ENCODE measurements at regions not wholly inside any gene's neighbourhood (a gene's known extent, or its start where the extent isn't known, plus 50 kb on each side); places are given as distances from the start of the nearest gene placed in this dataset.
A peak's percentile ranks its signal among the peaks of the same experiment; 100 is the strongest.
"Not testable (repeated sequence)": the region's sequence is repeated elsewhere in the genome, so short reads cannot be mapped to it uniquely, and the experiment has no call there.

DNA sequence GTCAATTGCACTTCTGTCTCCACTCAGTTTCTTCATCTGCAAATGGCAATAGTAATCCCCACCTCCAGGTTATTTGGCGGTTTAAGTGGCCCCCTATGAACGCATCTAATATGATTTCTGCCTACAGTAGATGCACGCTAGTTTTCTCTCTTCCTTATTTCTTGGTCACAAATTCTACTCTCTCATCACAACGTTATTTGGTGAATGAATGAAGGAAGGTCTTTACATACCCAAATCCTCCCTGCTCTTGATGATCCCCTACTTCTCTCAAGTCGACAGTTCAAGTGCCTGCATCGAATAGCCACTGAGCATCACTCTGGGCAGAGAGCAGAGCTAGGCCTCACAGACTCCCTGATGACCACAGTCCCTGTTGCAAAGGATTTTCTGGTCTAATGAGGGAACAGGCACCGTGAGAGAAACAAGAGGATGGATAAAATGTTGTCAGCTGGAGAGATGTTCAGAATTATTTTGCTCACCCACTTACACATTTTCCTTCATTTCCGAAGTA lies 181.2 kb upstream of the SMAD3 start:
- peak; percentile 23 for DNase-seq (ENCODE audit: low spot score)

DNA sequence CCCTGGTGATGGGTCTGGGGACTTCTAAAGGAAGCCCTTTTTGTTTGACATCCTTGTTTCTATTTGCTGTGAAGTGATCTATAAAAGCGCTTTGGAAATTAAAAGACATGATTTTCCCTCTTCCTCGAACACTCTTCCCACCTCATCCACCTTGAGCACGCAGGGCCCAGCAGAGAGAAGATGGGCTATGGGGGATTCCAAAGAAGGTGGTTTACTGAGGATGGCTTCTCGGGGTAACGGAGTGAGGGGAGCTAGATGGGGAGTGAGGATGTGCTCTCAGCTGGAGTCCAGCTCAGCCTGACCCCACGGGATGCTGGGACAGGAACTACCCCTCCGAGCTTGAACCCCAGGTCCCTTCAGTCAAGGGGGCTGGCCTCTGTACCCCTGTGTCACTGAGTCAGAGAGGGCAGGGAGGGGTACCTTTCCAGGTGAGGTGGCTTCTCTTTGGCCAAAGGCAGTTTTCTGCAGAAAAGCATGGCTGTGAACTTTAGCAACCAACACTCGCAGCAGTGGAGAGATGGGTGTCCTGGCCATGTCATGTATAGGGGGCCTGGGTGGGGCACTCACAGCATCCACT lies 180.7 kb upstream of the SMAD3 start:
- peak; percentile 30 for DNase-seq (ENCODE audit: low spot score)

DNA sequence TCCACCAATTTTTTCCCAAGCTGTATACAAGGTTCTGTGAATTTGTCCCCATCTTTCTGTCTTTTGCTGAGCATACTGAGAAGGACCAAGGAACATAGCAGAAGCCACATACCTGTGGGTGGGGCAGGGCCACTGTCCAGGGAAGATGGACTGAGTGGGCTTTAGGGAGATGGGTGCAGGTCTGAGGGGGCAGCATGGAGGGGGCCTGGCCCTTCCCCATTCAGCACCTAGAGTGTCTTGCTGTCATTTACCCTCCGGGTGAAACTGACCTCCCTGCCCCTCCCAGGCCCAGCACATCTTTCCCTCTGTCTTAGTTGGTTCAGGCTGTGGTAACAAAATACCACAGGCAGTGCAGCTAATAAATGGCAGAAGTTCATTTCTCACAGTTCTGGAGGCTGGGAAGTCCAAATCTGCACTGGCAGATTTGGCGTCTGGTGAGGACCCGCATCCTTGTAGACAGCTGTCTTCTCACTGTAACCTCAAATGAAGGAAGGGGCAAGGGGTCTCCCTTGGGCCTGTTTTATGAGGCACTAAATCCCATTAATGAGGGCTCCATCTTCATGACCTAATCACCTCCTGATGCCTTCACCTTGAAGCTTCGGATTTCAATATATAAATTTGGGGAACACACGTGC lies 180.0 kb upstream of the SMAD3 start:
- peak; percentile 15 for DNase-seq (ENCODE audit: low spot score)

DNA sequence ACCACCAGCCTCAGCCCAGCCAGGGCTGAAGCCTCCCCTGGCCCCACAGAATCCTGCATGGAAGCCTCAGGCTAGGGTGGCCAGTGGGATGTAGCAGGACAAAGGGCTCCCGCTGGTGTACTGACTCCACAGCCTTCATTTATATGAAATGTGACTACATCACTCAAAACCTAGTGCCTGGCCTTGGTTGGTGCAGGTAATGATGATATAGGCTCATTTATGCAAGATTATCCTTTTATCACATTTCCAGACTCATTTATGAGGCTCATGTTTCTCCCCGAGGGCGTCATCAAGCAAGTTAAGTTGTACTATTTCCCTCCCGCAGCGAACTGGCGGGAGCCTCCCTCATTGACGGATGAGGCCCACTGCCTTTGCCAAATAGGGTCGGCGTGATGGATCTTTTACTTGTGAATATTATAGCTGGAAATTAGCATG lies 179.1 kb upstream of the SMAD3 start:
- DNase-seq (ENCODE audit: low spot score): peak; percentile 13

DNA sequence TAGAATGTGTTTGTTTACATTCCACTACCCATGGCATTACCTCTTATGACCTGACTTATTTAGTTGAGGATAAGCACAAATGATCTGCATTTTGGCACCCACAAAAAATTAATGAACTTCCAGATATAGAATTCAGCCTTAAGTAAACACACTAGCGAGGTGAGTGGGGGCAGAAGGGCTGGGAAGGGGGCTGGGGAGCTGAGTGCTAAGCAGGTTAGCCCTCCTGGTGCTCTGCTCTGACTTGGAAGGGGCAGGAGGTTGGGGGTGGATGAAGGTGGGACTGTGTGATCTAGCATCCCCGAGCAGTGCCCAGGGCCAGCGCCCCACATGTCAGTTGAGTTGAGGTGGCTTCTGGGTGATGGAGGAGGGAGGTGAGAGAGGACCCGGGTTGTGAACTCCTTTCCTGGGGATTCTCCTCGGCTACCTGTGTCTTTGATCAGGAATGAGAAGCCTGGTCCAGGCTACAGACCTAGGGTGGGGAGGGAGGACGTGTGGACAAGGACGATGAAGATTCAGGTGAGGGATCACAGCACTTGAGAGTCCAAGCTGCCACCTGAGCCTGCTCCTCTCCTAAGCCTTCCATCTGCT lies 178.6 kb upstream of the SMAD3 start:
- DNase-seq (ENCODE audit: low spot score): peak; percentile 22

DNA sequence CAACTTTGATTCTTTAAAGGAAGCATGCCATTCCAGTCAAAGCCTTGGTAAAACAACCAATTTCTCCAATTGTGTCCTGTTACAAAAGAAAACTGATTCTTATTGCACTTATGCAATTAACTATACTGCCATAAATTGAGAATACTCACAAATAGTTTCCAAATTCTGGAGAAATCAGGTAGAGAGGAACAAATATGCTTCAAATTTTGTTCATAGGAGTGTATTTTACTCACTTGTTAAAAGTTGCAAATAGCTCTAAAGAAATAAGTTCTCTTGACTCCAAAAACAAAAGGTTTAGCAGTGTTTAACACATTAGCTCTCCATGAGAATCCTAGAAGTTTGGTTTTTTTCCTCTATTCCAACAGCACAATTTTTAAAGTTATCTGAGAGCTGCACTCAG lies 176.1 kb upstream of the SMAD3 start:
- not testable (repeated sequence) for DNase-seq (ENCODE audit: low spot score)

DNA sequence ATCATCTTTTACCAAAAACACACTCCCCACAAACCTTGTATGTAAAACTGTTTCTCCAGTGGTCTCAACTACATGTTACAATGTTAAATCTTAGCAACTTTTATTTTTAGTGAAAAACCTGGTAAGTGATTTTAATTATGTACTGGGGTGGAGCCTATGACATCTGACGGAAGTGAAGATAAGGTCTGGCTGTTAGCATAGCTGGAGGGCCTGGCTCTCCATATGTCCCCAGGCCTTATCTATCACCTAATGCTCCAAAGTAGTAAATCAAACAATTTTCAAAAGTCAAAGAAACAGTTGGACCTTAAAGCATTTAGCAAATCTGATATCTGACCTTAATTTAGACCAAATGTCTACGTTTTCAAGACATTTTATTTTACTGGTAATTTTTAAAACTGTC lies 173.6 kb upstream of the SMAD3 start:
- DNase-seq (ENCODE audit: low spot score): no peak

DNA sequence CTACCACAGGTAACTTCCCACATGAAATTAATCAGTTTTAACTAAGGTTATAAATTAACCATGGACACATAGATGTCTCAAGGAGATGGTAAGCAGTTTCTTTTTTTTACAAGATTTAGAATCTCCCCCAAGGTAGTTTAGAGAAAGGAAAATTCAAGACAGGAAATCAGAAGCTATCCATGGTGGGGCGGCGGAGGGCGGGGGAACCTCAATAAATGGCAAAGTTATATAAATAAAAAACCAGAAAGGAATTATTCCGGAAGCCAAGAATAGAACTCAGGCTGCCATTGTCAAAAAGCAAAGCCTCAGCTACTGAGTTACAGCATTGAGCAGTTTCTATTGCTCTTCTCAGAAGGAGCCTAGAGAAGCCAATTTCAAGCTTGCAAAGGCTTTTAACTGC lies 172.1 kb upstream of the SMAD3 start:
- peak; percentile 9 for DNase-seq (ENCODE audit: low spot score)

DNA sequence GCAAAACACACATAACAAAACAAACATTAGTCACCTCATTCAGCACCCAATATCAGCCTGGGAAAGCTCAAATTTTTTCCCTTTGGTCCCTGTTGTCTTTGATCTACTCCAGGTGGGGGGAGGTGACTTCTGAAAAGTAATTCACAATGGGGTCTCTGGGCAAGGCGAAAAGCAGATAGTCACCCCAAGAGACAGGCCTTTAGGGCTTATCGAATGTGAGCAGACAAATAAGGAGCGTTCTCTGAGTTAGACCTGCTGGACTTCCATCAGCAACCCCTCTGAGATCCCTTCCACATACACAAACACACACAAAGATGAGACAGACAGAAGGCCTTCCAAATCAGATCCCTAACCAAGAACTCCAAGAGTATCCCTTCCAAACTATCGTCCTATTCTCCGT lies 171.0 kb upstream of the SMAD3 start:
- DNase-seq (ENCODE audit: low spot score): peak; percentile 10

DNA sequence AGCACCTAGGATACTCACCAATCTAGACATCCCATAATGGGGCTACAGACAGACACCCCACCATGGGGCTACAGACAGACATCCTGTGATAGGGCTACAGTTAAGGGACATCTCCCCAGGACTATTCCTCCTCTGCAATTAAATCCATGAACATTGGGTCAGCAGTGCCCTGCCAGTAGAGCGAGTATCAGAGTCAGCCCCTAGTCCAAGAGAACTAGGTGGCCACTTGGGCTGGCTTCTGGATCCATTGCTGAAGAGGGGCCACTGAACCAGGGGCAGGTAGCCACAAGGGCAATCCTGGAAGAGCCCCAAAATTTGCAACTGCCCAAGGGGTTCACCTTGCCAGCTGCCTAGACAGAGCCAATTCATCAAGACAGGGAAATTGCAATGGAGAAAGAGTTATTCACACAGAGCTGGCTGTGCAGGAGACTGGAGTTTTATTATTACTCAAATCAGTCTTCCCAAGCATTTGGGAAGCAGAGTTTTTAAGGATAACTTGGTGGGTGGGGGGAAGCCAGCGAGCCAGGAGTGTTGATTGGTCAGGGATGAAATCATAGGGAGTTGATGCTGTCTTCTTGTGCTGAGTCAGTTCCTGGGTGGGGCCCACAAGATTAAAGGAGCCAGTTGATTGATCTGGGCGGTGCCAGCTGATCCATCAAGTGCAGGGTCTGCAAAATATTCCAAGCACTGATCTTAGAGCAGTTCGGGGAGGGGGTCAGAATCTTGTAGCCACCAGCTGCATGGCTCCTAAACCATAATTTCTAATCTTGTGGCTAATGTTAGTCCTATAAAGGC lies 170.2 kb upstream of the SMAD3 start:
- peak; percentile 29 for DNase-seq (ENCODE audit: low spot score)

DNA sequence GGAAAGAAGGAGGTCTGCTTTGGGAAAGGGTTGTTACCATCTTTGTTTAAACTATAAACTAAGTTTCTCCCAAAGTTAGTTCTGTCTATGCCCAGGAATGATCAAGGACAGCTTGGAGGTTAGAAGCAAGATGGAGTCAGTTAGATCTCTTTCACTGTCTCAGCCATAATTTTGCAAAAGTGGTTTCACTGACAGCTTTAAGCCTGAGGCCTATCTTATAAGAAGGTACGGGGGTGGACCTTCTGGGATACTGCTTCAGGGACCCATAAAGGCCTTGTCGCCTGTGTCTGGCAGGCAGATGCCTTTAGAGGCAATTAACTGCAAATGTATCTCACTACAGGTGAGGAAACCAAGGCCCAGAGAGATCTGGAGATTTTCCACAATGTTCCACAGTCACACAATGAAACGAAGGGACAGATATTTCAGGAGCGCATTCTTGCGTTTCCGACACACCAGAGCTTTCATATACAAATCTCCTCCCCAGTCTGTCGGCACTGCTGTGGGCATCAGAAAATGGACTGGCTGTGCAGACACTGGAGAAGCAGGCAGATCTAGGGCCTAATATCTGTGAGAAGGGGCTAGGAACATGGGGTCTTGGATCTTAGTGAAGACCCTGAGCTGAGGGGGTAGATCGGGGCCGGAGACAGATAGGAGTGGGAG lies 169.5 kb upstream of the SMAD3 start:
- DNase-seq (ENCODE audit: low spot score): peak; percentile 25

DNA sequence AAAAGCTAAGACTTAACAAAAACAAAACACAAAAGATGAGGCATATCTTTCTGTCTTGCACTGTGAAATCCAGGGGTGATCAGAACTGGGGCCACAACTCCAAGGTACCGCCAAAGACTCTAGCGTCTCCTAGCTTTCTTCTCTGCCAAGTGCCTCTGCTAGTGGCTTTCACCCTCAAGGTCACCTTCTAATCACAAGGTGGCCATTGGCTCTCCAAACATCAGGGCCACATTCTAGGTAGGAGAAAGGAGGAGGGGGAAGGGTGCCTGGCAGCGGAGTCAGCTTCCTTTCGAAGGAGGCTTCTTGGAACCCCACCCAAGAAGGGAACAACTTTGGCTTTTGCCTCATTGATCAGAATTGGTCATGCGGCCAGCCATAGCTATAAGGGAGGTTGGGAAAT lies 168.8 kb upstream of the SMAD3 start:
- DNase-seq (ENCODE audit: low spot score): peak; percentile 17

DNA sequence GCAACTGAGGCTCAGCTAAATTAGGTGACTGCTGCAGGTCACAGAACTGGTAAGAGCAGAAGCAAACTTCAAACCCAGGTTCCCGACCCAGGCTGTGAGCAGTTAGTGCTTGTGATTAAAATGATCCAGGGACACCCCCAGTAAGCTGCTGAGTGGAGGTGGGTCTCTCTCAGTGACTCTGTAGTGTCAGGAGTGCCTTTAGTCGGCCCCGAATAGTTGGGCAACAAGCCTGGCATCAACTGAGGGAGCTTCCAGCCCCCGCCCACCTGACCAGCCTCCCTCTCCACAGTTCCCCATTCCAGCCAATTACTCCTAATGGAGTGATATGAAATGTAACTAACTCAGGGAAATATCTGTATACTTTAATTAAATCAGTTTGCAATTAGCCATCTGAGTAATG lies 168.0 kb upstream of the SMAD3 start:
- DNase-seq (ENCODE audit: low spot score): no peak

DNA sequence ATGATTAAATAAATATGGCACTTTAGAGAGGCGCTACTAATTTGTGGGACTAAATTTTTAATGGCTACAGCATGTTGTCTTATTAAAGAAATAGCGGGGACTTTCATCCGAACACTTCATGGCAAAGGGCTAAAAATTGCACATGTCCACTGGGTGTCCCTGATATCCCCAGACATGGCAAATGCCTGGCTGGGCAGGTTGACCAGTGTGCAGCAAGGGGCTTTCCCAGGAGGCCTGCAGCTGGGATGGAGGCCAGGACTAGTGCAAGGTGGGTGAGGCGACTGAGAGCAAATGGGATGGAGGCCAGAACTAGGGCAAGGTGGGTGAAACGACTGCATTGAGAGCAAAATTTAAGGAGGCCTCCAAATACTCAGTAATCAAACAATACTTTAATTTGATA lies 167.4 kb upstream of the SMAD3 start:
- no peak for DNase-seq (ENCODE audit: low spot score)

DNA sequence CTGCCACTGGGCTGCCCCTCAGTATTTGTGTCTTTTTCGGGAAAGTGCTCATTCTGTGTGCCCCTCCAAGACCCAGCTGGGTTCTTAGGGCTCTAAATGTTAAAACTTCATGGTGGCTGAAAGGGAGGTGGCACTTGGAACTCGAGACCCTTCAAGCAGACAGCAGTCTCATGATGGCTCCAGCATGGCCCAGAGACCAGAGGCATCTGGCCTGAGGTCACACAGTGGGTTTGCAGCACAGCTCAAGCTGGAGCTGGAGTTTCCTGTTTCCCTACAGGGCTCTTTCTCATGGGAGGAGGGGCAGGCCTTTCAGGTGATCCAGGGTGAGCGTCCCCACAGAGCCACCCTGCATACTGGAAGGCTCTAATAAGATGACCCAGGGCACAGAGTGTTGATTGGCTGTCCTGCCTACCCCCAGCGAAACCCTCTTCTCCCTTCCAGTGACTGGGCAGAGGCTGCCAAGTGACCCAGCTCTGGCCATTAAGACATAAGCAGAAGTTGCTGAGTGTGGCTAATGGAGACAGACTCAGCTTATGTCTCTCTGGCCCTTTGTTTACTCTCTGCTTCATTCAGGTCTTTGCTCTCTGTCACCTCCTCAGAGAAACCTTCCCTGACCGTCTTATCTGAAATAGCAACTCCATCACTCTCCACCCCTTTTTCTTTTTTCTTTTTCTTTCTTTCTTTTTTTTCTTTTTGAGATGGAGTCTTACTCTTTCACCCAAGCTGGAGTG lies 166.6 kb upstream of the SMAD3 start:
- DNase-seq (ENCODE audit: low spot score): no peak

DNA sequence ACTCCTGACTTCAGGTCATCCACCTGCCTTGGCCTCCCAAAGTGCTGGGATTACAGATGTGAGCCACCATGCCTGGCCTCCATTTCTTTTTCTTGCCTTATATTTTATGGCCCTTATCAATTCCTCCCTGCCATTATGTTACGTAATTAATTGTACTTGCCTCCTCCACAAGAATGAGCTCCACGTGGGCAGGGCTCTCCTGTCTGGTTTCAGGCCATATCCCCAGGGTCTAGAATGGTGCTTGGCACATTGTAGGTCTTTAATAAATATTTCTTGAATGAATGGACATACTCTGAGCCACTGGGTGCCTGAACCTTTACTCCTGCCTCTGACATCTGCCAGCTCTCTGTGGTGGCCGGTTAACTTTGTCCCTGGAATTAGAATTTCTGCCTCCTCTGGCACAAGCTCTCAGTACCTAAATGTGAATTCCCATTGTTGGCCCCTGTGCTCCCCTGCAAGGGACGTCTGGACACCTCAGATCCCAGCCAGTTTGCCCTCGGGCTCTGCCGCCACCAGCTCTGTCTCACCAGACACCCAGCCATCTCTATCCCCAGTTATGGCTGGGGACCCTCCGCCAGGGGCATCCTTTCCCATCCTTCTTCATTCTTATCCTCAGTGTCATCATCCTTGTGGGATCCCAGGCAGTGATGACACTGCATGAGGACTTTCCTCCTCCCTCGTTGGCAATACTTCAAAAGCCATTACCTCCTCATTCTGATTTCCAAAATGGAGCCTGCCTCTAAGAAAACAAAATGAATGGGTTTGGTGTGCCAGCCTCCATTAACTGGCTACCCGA lies 165.6 kb upstream of the SMAD3 start:
- no peak for DNase-seq (ENCODE audit: low spot score)

DNA sequence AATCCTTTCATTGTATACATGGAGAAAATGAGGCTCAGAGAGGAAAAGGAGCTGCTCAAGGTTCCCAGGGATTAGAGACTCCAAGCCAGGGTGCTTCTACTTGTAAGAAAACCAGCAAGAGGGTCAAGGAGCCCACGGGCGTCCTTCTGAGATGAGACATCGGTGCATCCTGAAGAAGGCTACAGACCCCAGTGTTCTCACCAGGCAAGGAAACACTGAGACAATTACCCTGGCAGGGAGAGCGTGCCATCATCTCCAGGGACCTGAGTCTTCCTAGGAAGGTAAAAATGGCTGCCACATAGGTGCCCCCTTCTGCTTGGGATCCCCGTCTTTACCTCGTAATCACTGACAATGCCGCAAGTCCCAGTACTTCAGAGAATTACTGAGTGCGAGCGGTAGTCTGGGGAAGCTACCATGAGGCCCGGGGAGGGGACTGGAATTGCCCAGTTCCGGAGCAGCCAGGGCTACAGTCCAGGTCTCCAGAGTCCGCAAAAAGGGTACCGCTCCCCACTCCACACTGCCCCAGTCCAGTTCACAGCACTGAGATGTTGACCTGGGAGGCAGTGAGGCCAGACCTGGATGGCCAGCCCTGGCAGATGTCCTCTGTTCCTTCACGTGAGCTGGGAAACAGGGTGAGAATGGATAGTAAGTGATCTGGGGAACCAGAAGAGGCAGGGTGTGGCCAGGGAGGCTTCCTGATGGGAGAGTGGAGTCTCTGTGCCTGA lies 164.7 kb upstream of the SMAD3 start:
- DNase-seq (ENCODE audit: low spot score): no peak

DNA sequence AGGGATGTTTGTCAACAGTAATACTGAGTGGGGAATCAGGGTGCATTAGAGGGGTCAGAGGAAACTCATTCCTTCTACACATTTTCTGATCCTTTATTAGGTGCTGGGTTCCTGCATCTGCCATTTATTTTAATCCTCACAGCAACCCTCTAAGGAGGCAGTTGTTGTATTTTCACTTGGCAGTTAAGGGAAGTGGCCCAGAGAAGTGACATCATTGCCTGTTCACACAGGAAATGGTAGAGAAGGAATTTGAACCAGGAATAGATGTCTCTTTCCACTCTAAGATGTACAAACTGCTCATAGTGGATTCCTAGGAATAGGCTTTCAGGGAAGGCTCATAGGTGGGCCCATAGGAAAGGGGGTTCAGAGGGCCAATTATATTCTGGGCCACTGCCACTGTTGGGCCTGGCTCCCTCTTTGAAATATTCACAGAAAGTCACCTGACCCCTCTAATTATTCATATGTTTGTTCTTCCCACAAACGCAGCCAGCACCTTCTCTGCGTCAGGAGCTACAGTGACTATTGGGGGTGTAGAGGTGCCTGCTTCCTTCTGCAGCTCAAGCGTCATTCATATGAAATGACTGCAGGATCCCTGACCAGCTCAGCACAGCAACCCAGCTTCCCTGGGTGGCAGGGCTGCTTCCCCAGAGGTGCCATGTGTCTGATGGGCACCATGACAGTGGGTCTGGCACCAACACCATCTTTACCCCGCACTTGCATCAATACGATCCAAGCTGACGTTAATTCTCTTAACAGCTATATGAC lies 163.9 kb upstream of the SMAD3 start:
- DNase-seq (ENCODE audit: low spot score): no peak

DNA sequence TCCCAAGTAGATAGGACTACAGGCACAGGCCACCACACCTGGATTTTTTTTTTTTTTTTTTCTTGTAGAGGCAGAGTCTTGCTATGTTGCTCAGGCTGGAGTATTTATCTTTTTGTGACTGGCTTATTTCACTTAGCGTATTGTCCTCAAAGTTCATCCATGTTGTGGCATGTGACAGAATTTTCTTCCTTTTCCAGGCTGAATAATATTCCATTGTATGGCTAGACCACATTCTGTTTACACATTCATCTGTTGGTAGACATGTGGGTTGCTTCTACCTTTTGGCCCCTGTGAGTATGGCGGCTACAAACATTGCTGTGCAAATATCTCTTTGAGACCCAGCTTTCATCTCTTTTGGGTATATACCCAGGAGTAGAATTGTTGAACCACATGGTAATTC lies 160.2 kb upstream of the SMAD3 start:
- no peak for DNase-seq (ENCODE audit: low spot score)

Measured in ecto neural progenitor cell (in vitro differentiated cells).